Stimulated activated CD8-positive, alpha-beta memory T cell treated with anti-CD3 and anti-CD28 coated beads, Interleukin-12 subunit alpha, Interleukin-12 subunit beta, amount 100 ng/mL, for 4 hours (primary cell): ENCODE measurements at regions not wholly inside any gene's neighbourhood (a gene's known extent, or its start where the extent isn't known, plus 50 kb on each side); places are given as distances from the start of the nearest gene placed in this dataset.
"Not testable (repeated sequence)": the region's sequence is repeated elsewhere in the genome, so short reads cannot be mapped to it uniquely, and the experiment has no call there.

Experiments used
- DNase-seq: peaks from one replicate; pipeline ENCODE4 v3.0.0-alpha.2; 2020; ENCODE audit warnings: low read depth

GRCh38 chr7:106376026-106376799 is 91.4 kb upstream of the NAMPT start:
- no peak for DNase-seq

GRCh38 chr7:106375499-106375898 is 90.7 kb upstream of the NAMPT start:
- DNase-seq: no peak

- DNase-seq: no peak
These were observed 89.7 kb upstream of the NAMPT start for GRCh38 chr7:106374437-106374836.

GRCh38 chr7:106372595-106373318 is 88.0 kb upstream of the NAMPT start:
- DNase-seq: no peak

GRCh38 chr7:106372126-106372525 is 87.3 kb upstream of the NAMPT start:
- DNase-seq: no peak

GRCh38 chr7:106371629-106372028 is 86.8 kb upstream of the NAMPT start:
- DNase-seq: no peak

- no peak for DNase-seq
These were observed 85.8 kb upstream of the NAMPT start for GRCh38 chr7:106370542-106370941.

- DNase-seq: no peak
These were observed 85.0 kb upstream of the NAMPT start for GRCh38 chr7:106369816-106370215.

- DNase-seq: no peak
These were observed 84.6 kb upstream of the NAMPT start for GRCh38 chr7:106369352-106369751.

- DNase-seq: no peak
These were observed 82.9 kb upstream of the NAMPT start for GRCh38 chr7:106367664-106368063.

- no peak for DNase-seq
These were observed 82.2 kb upstream of the NAMPT start for GRCh38 chr7:106367018-106367420.

GRCh38 chr7:106365252-106366005 is 80.6 kb upstream of the NAMPT start:
- no peak for DNase-seq

- DNase-seq: not testable (repeated sequence)
These were observed 77.7 kb upstream of the NAMPT start for GRCh38 chr7:106362507-106362906.

GRCh38 chr7:106358103-106358663 is 73.4 kb upstream of the NAMPT start:
- no peak for DNase-seq

GRCh38 chr7:106357675-106358074 is 72.9 kb upstream of the NAMPT start:
- DNase-seq: no peak

GRCh38 chr7:106354822-106355221 is 70.0 kb upstream of the NAMPT start:
- no peak for DNase-seq

- no peak for DNase-seq
These were observed 69.2 kb upstream of the NAMPT start for GRCh38 chr7:106353944-106354343.

GRCh38 chr7:106348231-106348630 is 63.4 kb upstream of the NAMPT start:
- DNase-seq: no peak

GRCh38 chr7:106347229-106347833 is 62.5 kb upstream of the NAMPT start:
- no peak for DNase-seq

GRCh38 chr7:106346678-106347217 is 62.0 kb upstream of the NAMPT start:
- DNase-seq: no peak

GRCh38 chr7:106346167-106346677 is 61.4 kb upstream of the NAMPT start:
- DNase-seq: no peak
